B cell (primary cell): ENCODE measurements at regions not wholly inside any gene's neighbourhood (a gene's known extent, or its start where the extent isn't known, plus 50 kb on each side); places are given as distances from the start of the nearest gene placed in this dataset.

Source experiments
- CTCF ChIP-seq: fragments of 200-600 bp; IDR thresholded peaks from one replicate; pipeline ENCODE4 v1.8.0; 2022; ENCODE audit warnings: antibody characterized with exemption, mild to moderate bottlenecking
- EZH2 ChIP-seq: IDR thresholded peaks from 2 replicates; pipeline ENCODE4 v1.6.1; 2012; ENCODE audit warnings: borderline replicate concordance, low read depth, mild to moderate bottlenecking, moderate library complexity, low read length; ENCODE audit not compliant: insufficient read depth, poor library complexity, severe bottlenecking

GRCh38 chr1:242735323-242735722 is 210.8 kb upstream of the PLD5 start:
- TF ChIP-seq CTCF (no peak), EZH2 (no peak)
